Osteocyte (in vitro differentiated cells): ENCODE measurements at regions not wholly inside any gene's neighbourhood (a gene's known extent, or its start where the extent isn't known, plus 50 kb on each side); places are given as distances from the start of the nearest gene placed in this dataset.

Source experiments
- DNase-seq: peaks from one replicate; pipeline ENCODE4 v3.0.0; 2021; ENCODE audit warnings: mixed read lengths; ENCODE audit not compliant: unreplicated experiment; ENCODE audit errors: extremely low spot score
- H3K27ac Mint-ChIP-seq: one replicate; pipeline ENCODE4 v1.8.0; 2021; ENCODE audit warnings: mild to moderate bottlenecking, mixed read lengths; ENCODE audit not compliant: unreplicated experiment
- H3K27me3 Mint-ChIP-seq: one replicate; pipeline ENCODE4 v1.8.0; 2021; ENCODE audit warnings: mixed read lengths; ENCODE audit not compliant: unreplicated experiment
- H3K36me3 Mint-ChIP-seq: one replicate; pipeline ENCODE4 v1.8.0; 2021; ENCODE audit warnings: mixed read lengths; ENCODE audit not compliant: unreplicated experiment
- H3K4me1 Mint-ChIP-seq: one replicate; pipeline ENCODE4 v1.8.0; 2021; ENCODE audit warnings: mixed read lengths; ENCODE audit not compliant: unreplicated experiment
- H3K4me3 Mint-ChIP-seq: one replicate; pipeline ENCODE4 v1.8.0; 2021; ENCODE audit warnings: mild to moderate bottlenecking, moderate library complexity, mixed read lengths; ENCODE audit not compliant: unreplicated experiment
- H3K9me3 Mint-ChIP-seq: one replicate; pipeline ENCODE4 v1.8.0; 2021; ENCODE audit warnings: mixed read lengths; ENCODE audit not compliant: unreplicated experiment
- TF ChIP-seq, protein P1 (sequence below): fragments of 200-600 bp; sonication (generic); IDR thresholded peaks from 2 replicates; pipeline ENCODE4 v1.5.0; 2021; ENCODE audit warnings: antibody characterized with exemption, mild to moderate bottlenecking, moderate library complexity

DNA sequence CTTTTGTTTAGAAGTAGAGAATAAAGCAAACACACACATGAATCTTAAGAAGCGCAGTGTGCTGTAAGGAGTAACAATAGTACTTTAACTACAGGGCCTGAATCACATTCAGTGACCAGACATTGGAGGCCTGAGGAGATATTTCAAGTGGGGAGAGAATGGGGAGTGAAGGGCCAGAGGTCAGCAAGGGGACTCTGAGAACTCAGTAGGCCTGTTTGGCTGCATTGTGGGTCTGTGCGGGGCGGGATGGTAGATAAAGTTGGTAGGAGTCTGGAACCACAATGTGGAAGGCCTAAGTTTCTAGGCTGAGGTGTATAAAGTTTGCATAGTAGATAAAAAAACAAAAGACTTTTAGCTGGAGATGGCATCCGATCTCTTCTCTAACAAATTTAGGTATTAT, 52.7 kb upstream of the WLS start:
- no peaks in the 10 kb centered on the region for H3K27me3 Mint-ChIP-seq
- H3K27ac Mint-ChIP-seq: no peak overlapping the region
- H3K4me1 Mint-ChIP-seq: no peaks in the 10 kb centered on the region
- no peak overlapping the region for H3K4me3 Mint-ChIP-seq
- no peak for DNase-seq
- TF ChIP-seq, protein P1, sequence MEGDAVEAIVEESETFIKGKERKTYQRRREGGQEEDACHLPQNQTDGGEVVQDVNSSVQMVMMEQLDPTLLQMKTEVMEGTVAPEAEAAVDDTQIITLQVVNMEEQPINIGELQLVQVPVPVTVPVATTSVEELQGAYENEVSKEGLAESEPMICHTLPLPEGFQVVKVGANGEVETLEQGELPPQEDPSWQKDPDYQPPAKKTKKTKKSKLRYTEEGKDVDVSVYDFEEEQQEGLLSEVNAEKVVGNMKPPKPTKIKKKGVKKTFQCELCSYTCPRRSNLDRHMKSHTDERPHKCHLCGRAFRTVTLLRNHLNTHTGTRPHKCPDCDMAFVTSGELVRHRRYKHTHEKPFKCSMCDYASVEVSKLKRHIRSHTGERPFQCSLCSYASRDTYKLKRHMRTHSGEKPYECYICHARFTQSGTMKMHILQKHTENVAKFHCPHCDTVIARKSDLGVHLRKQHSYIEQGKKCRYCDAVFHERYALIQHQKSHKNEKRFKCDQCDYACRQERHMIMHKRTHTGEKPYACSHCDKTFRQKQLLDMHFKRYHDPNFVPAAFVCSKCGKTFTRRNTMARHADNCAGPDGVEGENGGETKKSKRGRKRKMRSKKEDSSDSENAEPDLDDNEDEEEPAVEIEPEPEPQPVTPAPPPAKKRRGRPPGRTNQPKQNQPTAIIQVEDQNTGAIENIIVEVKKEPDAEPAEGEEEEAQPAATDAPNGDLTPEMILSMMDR: no peak
- no peaks in the 10 kb centered on the region for H3K9me3 Mint-ChIP-seq
- H3K36me3 Mint-ChIP-seq: no peaks in the 10 kb centered on the region

DNA sequence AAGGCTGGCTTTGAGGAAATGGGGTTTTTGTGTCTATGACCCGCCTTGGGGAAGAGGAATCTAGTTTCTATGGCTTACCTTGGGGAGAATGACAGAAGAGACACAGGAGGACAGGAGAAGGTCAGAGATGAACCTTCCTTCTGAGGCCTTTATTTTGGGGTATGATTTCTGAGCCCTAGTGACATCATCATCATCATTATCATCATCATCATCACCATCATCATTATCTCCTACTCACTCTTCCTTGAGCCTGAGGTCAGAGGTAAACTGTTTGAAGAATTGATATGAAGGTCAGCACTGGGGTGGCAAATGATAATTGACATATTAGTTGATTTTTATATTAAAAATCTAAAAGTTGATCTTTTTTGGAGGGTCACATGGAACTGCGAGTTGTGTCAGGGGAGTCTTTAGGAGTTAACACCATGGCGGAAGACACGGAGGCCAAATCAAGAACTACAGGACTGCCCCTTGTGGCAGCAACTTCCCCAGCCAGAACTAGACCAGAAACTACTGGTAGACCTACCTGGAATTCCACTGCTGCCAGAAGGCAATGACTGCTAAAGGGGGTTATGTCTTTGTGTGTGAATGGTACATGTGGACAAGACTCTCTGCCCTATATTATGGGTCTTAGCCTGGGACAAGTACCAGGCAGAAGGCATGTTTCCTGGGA, 49.8 kb upstream of the WLS start:
- no peaks in the 10 kb centered on the region for H3K4me1 Mint-ChIP-seq
- TF ChIP-seq, protein P1: no peak
- no peak for DNase-seq
- H3K27ac Mint-ChIP-seq: no peak overlapping the region
- H3K27me3 Mint-ChIP-seq: no peaks in the 10 kb centered on the region
- H3K9me3 Mint-ChIP-seq: no peaks in the 10 kb centered on the region
- H3K36me3 Mint-ChIP-seq: no peaks in the 10 kb centered on the region
- no peak overlapping the region for H3K4me3 Mint-ChIP-seq
